OCI-LY1 (cell line): ENCODE measurements at regions not wholly inside any gene's neighbourhood (a gene's known extent, or its start where the extent isn't known, plus 50 kb on each side); places are given as distances from the start of the nearest gene placed in this dataset.

Source experiments
- H2AFZ ChIP-seq: fragments of 200-600 bp; sonication (generic), shearing (Covaris generic); 2 replicates; pipeline ENCODE4 v1.6.0; 2014; ENCODE audit warnings: antibody characterized with exemption, mild to moderate bottlenecking, low read length
- H3F3A ChIP-seq: fragments of 200-600 bp; sonication (generic), shearing (Covaris generic); 2 replicates; pipeline ENCODE4 v1.6.0; 2014; ENCODE audit warnings: mild to moderate bottlenecking, antibody characterized with exemption, low read length, moderate library complexity; ENCODE audit not compliant: insufficient read depth
- H3K27ac ChIP-seq: fragments of 200-600 bp; sonication (generic); 2 replicates; pipeline ENCODE4 v1.5.1; 2014; ENCODE audit warnings: low read length, mixed run types, mild to moderate bottlenecking, low read depth; ENCODE audit not compliant: poor library complexity, severe bottlenecking
- H3K27me3 ChIP-seq: fragments of 200-600 bp; sonication (generic); 2 replicates; pipeline ENCODE4 v1.6.0; 2014; ENCODE audit warnings: antibody characterized with exemption, mild to moderate bottlenecking, low read length, moderate library complexity; ENCODE audit not compliant: insufficient read depth
- H3K36me3 ChIP-seq: fragments of 200-600 bp; sonication (generic); 2 replicates; pipeline ENCODE4 v1.6.1; 2014; ENCODE audit warnings: mild to moderate bottlenecking, antibody characterized with exemption, low read length, moderate library complexity, mixed read lengths; ENCODE audit not compliant: insufficient read depth
- H3K4me1 ChIP-seq: fragments of 200-600 bp; sonication (generic); 2 replicates; pipeline ENCODE4 v1.5.1; 2014; ENCODE audit warnings: mild to moderate bottlenecking, low read length, moderate library complexity; ENCODE audit not compliant: insufficient read depth, severe bottlenecking
- H3K4me2 ChIP-seq: fragments of 200-600 bp; sonication (generic), shearing (Covaris generic); 2 replicates; pipeline ENCODE4 v1.6.1; 2014; ENCODE audit warnings: low read length
- H3K4me3 ChIP-seq: fragments of 200-600 bp; sonication (generic); 2 replicates; pipeline ENCODE4 v1.5.1; 2014; ENCODE audit warnings: low read length, low read depth, mild to moderate bottlenecking, mixed read lengths; ENCODE audit not compliant: poor library complexity, severe bottlenecking
- H3K79me2 ChIP-seq: fragments of 200-600 bp; shearing (Covaris generic); 2 replicates; pipeline ENCODE4 v1.6.1; 2016; ENCODE audit warnings: mixed run types, low read length, mixed read lengths; ENCODE audit not compliant: insufficient read depth
- H3K9ac ChIP-seq: fragments of 200-600 bp; sonication (generic), shearing (Covaris generic); 2 replicates; pipeline ENCODE4 v1.6.1; 2014; ENCODE audit warnings: mild to moderate bottlenecking, low read length, mixed read lengths
- H3K9me2 ChIP-seq: fragments of 200-600 bp; sonication (generic), shearing (Covaris generic); 2 replicates; pipeline ENCODE4 v1.6.1; 2014; ENCODE audit warnings: low read depth, mild to moderate bottlenecking, low read length, mixed read lengths
- H3K9me3 ChIP-seq: fragments of 200-600 bp; shearing (Covaris generic); 2 replicates; pipeline ENCODE4 v1.6.1; 2014; ENCODE audit warnings: low read length, mixed read lengths
- H4K20me1 ChIP-seq: fragments of 200-600 bp; sonication (generic), shearing (Covaris generic); 2 replicates; pipeline ENCODE4 v1.6.0; 2016; ENCODE audit warnings: mild to moderate bottlenecking, low read length; ENCODE audit not compliant: insufficient read depth
- CTCF ChIP-seq: fragments of 200-600 bp; sonication (generic), shearing (Covaris generic); IDR thresholded peaks from 2 replicates; pipeline ENCODE4 v1.5.1; 2017; ENCODE audit warnings: mild to moderate bottlenecking, antibody characterized with exemption, low read length, moderate library complexity, mixed read lengths
- EZH2 ChIP-seq: fragments of 200-600 bp; sonication (generic), shearing (Covaris generic); IDR thresholded peaks from 2 replicates; pipeline ENCODE4 v1.8.0; 2017; ENCODE audit warnings: borderline replicate concordance, mixed run types, mild to moderate bottlenecking, antibody characterized with exemption, low read length, moderate library complexity, mixed read lengths

GRCh38 chr3:113129168-113129567, 82.2 kb upstream of the BOC start:
- Histone ChIP-seq H4K20me1 (no peaks in the 10 kb centered on the region), H3K36me3 (no peaks in the 10 kb centered on the region), H3K9me3 (no peaks in the 10 kb centered on the region), H3K4me1 (no peaks in the 10 kb centered on the region), H3K4me2 (no peak overlapping the region), H3K9ac (no peak overlapping the region), H3K27ac (no peak overlapping the region), H2AFZ (no peak overlapping the region), H3K27me3 (no peaks in the 10 kb centered on the region), H3K79me2 (no peaks in the 10 kb centered on the region), H3K4me3 (no peak overlapping the region), H3F3A (no peaks in the 10 kb centered on the region), H3K9me2 (no peaks in the 10 kb centered on the region)
- no peak for TF ChIP-seq CTCF

- Histone ChIP-seq H3K27me3 (no peaks in the 10 kb centered on the region), H3K4me3 (no peak overlapping the region), H3K4me1 (no peaks in the 10 kb centered on the region), H3F3A (no peaks in the 10 kb centered on the region), H2AFZ (no peak overlapping the region), H3K9me2 (no peaks in the 10 kb centered on the region), H4K20me1 (no peaks in the 10 kb centered on the region), H3K27ac (no peak overlapping the region), H3K9ac (no peak overlapping the region), H3K79me2 (no peaks in the 10 kb centered on the region), H3K4me2 (no peak overlapping the region), H3K36me3 (no peaks in the 10 kb centered on the region), H3K9me3 (no peaks in the 10 kb centered on the region)
- TF ChIP-seq CTCF, result no peak
- TF ChIP-seq EZH2, result no peak
These were observed 78.8 kb upstream of the BOC start for GRCh38 chr3:113132571-113132996.

- Histone ChIP-seq H3K27me3 (no peaks in the 10 kb centered on the region), H3K4me3 (no peak overlapping the region), H4K20me1 (no peaks in the 10 kb centered on the region), H3K36me3 (no peaks in the 10 kb centered on the region), H3K4me1 (no peaks in the 10 kb centered on the region), H3K27ac (no peak overlapping the region), H3K79me2 (no peaks in the 10 kb centered on the region), H2AFZ (no peak overlapping the region), H3F3A (no peaks in the 10 kb centered on the region), H3K9ac (no peak overlapping the region), H3K9me3 (no peaks in the 10 kb centered on the region), H3K9me2 (no peaks in the 10 kb centered on the region), H3K4me2 (no peak overlapping the region)
- TF ChIP-seq EZH2 (no peak), CTCF (no peak)
These were observed 78.2 kb upstream of the BOC start for GRCh38 chr3:113133140-113133539.
